ENCODE measurements at regions not wholly inside any gene's neighbourhood (a gene's known extent, or its start where the extent isn't known, plus 50 kb on each side); places are given as distances from the start of the nearest gene placed in this dataset.

GRCh38 chr4:180101348-180102083, 2141.7 kb upstream of the TENM3 start:
- no peak for DNase-seq

GRCh38 chr4:180103794-180104193, 2139.4 kb upstream of the TENM3 start:
- no peak for DNase-seq

GRCh38 chr4:180105362-180105761, 2137.8 kb upstream of the TENM3 start:
- no peak for DNase-seq

GRCh38 chr4:180106122-180106521, 2137.1 kb upstream of the TENM3 start:
- no peak for DNase-seq

- DNase-seq, result no peak
Observed at GRCh38 chr4:180106997-180107396, 2136.2 kb upstream of the TENM3 start.

GRCh38 chr4:180116840-180117239, 2126.4 kb upstream of the TENM3 start:
- DNase-seq, result no peak

- no peak for DNase-seq
Observed at GRCh38 chr4:180120068-180120467, 2123.1 kb upstream of the TENM3 start.

GRCh38 chr4:180134091-180134866, 2108.9 kb upstream of the TENM3 start:
- DNase-seq, result no peak

GRCh38 chr4:180141734-180142133, 2101.5 kb upstream of the TENM3 start:
- no peak for DNase-seq

GRCh38 chr4:180148737-180149136, 2094.5 kb upstream of the TENM3 start:
- no peak for DNase-seq

- DNase-seq, result no peak
Observed at GRCh38 chr4:180150818-180151217, 2092.4 kb upstream of the TENM3 start.

- no peak for DNase-seq
Observed at GRCh38 chr4:180152831-180153230, 2090.4 kb upstream of the TENM3 start.

- no peak for DNase-seq
Observed at GRCh38 chr4:180153587-180153986, 2089.6 kb upstream of the TENM3 start.

- no peak for DNase-seq
Observed at GRCh38 chr4:180156684-180157083, 2086.5 kb upstream of the TENM3 start.

- no peak for DNase-seq
Observed at GRCh38 chr4:180160195-180160983, 2082.8 kb upstream of the TENM3 start.

- DNase-seq, result no peak
Observed at GRCh38 chr4:180164799-180165198, 2078.4 kb upstream of the TENM3 start.

GRCh38 chr4:180169394-180169793, 2073.8 kb upstream of the TENM3 start:
- no peak for DNase-seq

GRCh38 chr4:180169966-180170365, 2073.2 kb upstream of the TENM3 start:
- DNase-seq, result no peak

GRCh38 chr4:180179146-180179545, 2064.1 kb upstream of the TENM3 start:
- DNase-seq, result no peak

GRCh38 chr4:180189666-180190065, 2053.5 kb upstream of the TENM3 start:
- no peak for DNase-seq

- DNase-seq, result no peak
Observed at GRCh38 chr4:180190382-180190781, 2052.8 kb upstream of the TENM3 start.

GRCh38 chr4:180197471-180197870, 2045.7 kb upstream of the TENM3 start:
- DNase-seq, result no peak

GRCh38 chr4:180203349-180203748, 2039.9 kb upstream of the TENM3 start:
- no peak for DNase-seq

- DNase-seq, result no peak
Observed at GRCh38 chr4:180205276-180205675, 2037.9 kb upstream of the TENM3 start.
